HUDEP-2 (cell line): ENCODE measurements at regions not wholly inside any gene's neighbourhood (a gene's known extent, or its start where the extent isn't known, plus 50 kb on each side); places are given as distances from the start of the nearest gene placed in this dataset.
"Not testable (repeated sequence)": the region's sequence is repeated elsewhere in the genome, so short reads cannot be mapped to it uniquely, and the experiment has no call there.

Experiments
- DNase-seq, 76 experiments: peaks; one replicate each; lab custom pipeline; 2025; ENCODE audit not compliant: unreplicated experiment in 76 of 76; lab: John Stamatoyannopoulos, UW

DNA sequence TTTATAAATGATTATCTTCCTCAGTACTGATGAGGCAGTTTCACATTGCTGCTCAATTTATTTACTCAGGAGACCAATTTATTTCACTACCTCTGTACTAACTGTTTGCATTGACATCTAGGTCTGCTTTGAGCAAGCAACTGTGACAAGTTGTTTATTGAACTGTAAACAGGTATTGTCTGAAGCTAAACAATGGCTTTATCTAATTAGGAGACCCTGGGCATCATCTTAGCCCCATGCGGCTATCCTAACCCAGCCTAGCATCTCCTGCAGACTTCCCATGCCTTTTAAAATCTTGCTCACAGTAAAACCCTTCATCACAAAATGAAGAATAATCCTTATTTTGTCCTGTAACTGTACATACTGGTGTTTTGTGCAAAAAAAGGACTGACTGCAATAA lies 348.2 kb downstream of the RWDD3 start:
- no peak for DNase-seq

DNA sequence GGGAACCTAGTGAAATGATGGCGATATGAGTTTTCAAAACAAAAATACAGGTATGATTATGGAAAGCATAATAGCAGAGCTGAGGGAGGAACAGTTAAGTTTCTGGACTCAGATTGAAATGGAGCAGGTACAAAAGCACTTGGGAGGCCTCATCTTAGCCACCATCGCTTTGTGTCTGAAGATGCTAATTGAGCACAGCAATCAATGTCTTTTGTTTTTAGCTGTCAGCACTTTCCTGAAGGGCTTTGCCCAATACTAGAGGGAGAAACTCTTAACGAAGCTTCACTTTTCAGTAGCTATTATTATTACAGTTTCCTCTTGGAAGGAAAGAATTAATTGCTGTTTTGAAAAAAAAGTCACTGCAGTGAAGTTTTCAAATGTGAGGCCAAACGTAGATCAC lies 348.7 kb downstream of the RWDD3 start:
- no peak for DNase-seq

DNA sequence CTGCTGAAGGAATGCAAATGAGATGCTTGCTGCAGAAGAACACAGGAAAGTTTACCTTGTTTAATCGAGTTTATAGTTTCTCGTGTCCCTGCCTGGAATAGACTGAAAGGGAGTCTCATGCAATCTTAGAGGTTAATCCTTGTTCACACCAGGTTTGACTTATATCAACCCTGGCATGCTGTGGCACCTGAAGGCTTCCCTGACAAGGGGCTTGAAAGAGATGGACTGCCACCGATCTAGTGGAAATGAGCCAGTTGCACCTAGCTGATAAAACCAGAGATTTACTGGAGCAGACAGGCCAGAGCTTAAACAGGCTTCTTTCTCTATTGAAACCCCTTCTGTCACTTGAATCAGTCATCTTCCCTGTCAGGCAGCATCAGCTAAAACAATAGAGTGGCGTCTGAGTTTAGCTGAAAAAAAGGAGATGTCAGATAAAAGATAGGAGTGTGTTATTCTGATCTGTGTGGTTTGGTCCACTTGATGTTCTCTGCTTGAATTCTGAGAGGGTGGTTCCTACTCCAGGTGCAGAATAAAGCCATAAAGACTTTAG lies 349.7 kb downstream of the RWDD3 start:
- no peak for DNase-seq

DNA sequence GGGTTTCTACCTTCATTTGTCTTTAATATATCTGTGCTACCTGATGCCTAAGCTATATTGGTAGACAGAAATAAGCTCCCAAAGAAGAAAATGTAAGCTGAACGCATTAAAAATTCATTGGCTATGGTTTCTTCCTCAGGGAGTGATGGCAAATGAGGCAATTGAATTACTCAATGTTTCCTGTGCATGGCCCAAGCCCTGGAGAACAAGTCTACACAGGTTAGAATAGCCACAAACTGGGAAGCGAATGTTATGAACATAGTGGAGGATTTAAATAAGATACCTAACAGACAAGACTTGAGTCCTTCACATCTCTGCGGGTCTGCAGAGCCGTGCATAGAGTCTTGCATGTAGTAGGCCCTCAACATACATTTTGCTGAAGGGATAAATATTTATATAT lies 350.3 kb downstream of the RWDD3 start:
- no peak for DNase-seq

DNA sequence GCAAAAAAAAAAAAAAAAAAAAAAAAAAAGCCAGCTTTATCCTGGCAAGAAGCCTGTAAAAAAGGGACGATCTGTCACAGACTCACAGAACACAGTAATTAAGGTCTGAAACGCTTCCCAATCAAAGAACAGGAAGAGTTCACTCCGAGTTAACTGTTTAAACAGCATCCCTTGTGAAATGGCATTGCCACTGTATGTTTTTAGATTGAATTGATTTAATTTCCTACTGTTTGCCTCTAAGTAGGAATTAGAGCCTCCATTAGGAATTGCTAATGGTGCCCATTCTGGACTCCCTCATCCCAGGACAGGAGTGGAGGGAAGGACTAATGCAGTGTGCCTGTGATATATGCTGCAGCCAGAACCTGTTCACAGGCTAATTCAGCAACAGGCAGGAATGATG lies 370.8 kb downstream of the RWDD3 start:
- no peak for DNase-seq

DNA sequence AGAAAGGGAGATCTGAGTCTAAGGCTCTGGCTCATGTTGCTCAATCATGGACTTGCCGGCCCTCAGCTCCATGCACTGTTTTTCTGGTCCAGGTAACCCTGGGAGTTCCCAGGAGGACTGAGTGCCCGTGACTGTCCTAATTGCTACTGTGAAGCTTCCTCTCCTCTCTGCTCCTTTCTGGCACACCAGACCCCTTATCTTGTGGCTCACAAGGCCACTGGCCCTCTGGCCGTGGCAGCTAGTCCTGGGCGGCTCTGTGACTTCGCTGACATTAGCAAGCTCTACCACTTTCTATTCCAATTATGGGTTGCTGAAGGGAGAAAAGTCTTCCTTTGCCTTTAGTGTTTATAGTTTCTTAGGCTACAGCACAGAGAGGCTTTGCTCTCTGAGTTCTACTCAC lies 380.2 kb downstream of the RWDD3 start:
- DNase-seq = no peak

DNA sequence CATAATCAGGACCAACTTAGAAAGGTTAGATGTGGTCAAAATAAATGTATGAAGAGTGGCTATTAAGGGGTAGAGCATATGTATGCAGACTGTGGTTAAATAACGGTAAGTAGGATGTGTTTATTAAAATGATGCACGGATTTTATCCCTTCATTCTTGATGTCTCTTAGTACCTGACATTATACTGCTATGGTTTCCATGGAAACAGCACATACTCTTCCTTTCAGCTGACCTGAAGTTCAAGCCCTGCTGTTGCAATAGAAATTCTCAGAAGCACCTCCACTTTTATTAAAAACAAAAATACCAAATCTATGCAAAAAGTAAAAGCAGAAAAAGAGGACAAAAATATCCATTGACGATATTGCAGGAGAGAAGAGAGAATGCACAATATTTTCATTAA lies 381.4 kb downstream of the RWDD3 start:
- no peak for DNase-seq

DNA sequence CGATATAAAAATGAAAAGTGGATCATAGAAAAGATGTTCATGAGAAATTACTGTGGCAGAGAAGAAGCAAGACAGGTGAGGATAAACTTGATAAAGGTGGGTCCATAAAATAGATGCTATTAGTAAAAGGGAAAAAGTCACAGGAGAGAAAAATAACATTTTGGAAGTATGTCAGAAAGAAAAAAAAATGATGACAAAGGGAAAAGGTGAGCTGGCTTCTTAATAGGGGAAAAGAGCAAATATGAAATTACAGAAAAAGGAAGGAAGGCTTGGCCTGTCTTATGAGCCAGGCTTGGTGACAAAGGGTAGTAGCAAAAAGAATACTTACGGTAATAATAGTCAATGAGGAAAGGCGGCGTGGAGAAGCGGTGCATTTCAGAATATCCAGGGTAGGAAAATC lies 386.1 kb downstream of the RWDD3 start:
- DNase-seq = no peak

DNA sequence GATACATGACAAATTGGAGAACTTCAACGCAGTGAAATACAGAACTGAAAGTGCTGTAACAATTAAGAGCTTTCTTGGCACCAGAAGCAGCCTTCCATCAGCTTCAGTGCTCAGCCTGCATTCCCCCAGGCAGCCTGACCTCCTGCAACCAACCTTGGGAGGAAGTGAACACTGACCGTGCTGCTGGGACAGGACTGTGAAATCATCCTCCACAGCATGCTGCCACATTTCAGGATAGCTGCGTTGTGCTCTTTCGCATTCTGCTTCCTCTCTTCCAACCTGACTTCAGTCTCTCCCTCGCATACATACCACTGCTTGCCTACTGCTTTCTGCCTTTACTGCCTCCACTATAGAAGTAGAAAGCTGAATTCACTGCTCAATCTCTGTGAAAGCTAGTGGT lies 388.6 kb downstream of the RWDD3 start:
- no peak for DNase-seq

DNA sequence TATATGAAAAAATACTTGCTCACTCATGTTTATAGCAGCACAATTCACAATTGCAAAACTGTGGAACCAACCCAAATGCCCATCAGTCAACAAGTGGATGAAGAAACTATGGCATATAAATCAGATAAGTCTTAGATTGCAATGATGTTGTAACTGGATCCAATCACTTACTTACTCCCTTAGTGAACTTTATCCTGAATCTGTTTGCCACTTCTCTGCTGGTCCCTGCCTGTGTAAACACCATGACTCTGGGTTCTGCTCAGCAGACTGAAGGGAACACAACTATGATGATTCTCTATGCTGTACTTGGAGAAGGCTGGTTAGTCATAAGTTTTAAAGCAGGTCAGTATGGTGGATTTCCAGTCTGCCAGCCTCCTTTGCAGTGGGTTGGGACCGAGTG lies 391.2 kb downstream of the RWDD3 start:
- no peak for DNase-seq

DNA sequence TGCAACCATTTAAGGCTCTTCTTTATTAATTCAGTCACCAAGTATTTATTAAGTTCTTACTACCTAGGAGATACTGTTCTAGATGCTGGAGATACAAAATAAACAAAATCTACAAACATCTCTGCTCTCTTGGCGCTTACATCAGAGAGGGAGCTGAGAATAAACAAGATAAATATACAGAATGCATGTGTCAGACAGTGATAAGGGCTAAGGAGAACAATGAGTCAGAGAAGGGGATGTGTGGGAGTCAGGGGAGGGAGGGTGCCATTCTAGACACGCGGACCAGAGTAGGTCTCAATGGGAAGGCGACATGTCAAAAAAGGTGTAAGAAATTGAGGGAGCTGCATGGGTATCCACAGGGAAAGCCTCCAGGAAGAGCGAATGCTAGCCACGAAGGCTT lies 393.2 kb downstream of the RWDD3 start:
- peak in 69 of 76 experiments; percentile 7 to 89 (median 54) for DNase-seq

DNA sequence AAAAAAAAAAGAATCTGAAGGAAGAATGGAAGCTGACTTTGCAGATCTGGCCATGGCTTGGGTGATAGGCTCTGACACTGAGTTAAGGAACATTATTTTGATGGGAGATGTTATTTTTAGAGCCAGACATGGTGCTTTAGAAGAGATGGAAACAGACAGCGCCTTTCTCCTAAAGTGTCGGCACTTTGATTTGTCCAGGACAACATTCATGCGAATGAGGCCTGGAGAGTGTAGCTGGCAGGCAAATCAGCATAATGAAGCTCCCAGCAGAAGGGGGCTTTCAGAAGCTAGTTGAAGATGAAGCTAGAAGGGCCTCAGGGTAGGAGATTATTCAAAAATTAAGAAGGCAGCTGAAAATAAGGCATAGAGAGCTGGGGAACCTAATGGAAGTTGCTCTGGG lies 397.7 kb downstream of the RWDD3 start:
- no peak for DNase-seq

DNA sequence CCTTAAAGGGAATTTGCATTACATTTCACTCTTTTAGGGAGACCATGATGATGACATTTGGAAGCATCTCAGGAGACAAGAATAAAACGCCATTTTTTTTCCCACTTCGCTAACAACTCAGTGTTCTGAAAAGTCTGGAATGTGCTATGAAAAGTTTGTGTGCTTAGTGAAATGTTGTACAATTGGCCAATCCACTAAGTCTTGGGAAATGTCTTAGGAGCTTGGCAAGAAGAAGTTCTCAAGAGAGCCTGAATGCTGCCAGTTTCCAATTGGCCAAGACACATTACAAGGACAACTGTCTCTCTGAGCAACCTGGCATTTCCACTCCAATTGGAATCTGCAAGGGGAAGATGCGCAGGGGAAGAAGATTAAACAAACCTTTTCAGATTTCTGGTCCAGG lies 401.8 kb downstream of the RWDD3 start:
- DNase-seq = no peak

DNA sequence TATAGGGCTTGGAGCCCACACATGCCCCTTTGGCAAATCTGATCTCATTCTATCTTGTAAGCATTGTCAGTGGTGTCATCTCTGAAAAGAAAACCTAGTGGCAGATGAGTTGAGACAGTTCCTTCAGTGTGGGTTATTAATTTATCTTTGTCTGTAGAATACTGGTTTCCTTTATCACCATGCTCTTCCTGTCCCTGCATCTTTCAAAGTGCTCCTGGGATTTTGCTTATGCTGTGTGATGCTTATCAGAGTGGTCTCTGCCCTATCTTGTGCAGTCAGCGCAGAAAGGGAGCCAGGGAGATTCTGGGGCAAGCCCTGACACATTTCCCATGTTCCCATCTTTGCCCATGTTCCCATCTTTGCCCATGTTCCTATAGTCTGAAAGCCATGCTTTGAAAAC lies 402.9 kb downstream of the RWDD3 start:
- DNase-seq = no peak

DNA sequence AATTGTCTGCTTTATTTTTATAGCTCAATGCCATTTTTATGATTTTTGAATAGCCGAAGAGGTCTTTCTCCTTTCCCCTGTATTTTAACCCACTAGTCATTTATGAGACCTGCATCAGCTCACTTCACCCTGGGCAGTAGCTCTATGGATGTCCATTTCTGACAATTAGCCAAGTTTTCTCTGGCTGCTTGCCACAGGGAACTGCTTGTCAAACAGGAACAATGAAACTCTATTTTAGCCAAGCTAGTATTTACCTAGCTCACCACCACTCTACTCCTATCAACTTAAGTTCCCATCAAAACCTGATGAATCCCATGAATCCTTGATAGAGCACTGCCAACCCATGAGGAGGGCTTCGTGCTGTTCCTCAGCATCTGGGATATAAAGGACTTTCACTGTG lies 406.7 kb downstream of the RWDD3 start:
- DNase-seq = peak in 10 of 76 experiments; percentile 3 to 49 (median 22)

DNA sequence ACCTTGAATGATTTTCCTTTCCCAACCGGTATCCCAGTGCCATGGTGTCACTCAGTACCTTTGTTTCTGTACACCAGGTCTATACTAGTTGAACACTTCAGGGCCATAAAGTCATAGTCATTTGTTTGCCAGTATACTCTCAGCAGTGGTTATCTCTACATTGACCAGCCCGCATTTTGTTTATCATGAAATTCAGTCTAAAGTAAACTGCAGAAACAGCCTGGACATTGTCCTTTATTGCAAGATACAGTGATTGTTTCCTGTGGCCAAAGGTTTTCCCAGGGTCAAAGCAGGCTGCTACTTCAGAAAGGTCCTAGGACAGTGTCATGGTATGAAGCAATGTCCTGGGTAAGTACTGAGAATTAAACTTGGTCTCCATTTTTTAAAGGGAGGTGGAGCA lies 407.4 kb downstream of the RWDD3 start:
- DNase-seq = no peak

DNA sequence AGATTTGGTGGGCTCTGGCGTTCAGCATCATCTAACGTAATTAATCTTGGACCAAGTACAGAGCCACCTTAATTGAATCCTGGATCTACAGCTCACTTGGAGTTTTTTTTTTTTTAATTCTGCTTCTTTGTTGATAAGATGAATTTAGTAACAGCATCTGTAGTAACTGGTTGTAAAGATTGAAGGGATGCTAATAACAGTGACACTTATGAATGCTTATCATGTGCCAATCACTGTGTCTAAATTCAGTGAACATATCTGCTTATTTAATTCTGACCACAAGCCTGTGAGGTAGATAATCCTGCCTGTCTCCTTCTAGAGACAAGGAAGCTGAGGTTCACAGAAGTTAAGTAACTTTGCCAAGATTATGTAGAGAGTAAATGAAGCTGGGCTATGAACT lies 408.0 kb downstream of the RWDD3 start:
- no peak for DNase-seq

DNA sequence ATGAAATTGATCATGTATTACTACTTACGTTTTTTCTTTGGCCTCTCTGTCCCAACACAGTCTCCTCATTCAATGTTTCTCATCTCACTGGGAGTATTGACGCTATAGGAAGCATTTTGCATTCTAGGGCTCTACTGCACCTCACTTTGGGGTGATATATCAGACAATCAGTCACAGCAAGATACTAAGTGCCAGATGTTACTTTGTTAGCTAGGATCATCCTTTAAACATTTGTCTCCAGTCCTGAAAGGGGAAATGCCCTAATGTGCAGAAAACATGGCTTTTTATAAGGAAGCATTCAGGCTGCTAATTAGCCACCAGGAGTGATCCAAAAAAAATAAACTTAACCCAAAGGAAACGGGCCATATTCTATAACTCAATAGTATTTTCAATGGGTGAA lies 409.1 kb downstream of the RWDD3 start:
- DNase-seq = no peak

DNA sequence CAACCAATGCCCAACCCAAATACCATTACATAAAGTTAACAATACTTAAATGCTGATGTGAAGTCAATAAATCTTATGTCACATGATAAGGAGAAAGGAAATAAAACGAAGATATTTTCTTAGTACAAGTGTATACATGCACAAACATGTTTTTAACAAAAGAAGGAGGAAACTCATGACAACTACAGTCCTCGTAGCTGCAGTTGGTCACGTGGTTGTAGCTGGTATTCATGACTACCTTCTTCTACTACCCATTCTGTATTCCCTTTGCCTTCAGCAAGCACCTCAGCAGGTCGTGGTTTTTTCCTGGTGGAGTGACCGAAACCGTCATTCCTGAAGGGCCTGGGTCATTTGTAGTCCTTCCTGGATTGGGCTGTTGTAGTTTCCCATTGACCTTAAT lies 411.1 kb downstream of the RWDD3 start:
- DNase-seq = not testable (repeated sequence)

DNA sequence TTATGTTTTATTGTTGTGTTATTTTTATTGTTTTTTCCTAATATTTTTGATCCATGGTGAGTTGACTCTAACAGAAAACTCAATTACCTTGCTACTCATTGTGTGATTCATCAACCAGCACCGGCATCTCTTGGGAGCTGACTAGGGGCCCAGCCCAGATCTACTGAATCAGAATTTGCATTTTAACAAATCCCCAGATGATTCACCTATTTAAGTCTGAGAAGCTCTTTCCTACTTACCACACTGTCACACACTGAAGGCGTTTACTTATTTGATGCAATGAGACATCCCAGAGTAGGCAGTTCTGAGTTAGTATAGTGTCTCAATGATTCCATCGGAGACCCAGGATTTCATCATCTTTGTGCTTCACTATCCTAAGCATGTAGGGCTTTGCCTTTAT lies 416.6 kb downstream of the RWDD3 start:
- DNase-seq = no peak

DNA sequence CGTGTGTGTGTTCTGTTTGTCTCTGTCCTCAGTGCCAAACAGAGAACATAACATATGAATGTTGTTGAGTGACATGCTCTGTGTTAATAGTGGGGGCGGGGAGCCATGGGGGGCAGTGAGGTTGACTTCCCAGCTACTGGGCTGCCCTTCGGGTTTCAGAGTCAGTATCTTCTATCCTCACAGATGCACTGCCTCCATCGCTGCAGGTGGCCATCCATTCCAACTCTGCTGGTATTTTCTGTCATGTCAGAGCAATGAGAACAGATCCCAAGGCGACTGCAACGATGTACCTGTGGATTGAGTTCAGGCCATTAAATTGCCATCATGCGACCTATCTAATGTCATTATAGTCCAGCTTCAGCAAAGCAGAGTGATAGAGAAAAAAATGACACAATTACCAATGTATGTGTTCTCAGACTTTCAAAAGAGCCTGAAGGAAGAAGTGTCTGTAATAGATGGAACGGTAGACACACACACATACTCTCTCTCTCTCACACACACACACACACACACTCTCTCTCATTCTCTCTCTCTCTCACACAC lies 418.5 kb downstream of the RWDD3 start:
- DNase-seq = no peak

DNA sequence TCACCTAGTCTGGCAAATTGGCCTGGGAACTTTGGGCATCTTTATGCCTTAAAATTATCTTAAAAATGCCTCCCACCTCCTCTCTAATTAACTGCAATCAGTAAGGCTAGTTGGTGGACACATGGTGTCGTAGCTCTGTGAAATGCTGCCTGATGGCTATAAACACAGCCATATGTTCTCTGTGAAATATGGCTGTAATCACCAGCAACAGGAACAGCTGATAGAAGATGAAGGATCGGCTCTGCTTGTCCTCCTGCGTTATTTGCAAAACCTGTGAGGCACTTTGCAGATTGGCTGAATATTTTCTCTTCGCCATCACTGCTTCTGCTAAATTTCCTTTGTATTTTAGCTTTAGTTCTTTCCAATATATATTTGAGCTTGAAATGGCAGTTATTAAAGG lies 419.6 kb downstream of the RWDD3 start:
- DNase-seq = no peak

DNA sequence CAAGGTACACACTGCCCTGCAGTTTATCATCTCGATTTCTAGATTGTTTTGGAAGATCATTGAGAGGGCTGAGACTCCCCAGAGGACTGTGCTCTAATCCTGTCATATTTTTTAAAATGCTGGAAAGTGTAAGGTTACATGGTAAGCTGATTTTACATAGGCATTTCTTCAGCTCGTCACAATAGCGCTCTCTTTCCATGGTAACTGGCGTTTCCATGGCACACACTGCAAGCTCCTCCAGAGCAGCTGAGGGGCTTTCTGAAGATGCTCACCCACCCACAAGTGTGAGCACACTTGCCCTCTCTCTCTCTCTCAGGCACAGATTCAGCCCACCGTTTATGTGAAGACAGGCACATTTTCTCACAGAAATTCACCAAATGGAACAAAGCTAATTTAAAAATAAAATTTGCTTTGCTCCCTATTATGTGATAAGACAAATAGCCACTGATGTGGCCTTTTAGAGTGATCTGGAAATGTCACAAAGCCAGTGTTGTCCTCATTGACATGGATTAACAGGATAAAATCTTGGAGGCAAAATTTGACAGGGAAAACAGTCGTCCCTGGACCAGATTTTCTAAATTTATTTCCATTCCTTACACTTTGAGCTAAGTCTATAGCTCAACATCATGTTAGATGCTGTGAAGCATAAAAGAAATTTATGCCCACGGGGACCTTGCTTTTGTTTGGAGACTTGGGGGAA lies 421.5 kb downstream of the RWDD3 start:
- no peak for DNase-seq
